ENCODE measurements at regions not wholly inside any gene's neighbourhood (a gene's known extent, or its start where the extent isn't known, plus 50 kb on each side); places are given as distances from the start of the nearest gene placed in this dataset.

GRCh38 chr21:41055266-41055665, 112.7 kb upstream of the BACE2 start:
- no peaks in the 10 kb centered on the region for H3K36me3 ChIP-seq (replicated peaks)
- no peak overlapping the region for H3K4me3 ChIP-seq (ENCODE audit: low read depth, low read length)
- DNase-seq: no peak
- no peak overlapping the region for H3K27ac ChIP-seq
- no peaks in the 10 kb centered on the region for H3K27me3 ChIP-seq (replicated peaks)
- TF ChIP-seq, protein P1, sequence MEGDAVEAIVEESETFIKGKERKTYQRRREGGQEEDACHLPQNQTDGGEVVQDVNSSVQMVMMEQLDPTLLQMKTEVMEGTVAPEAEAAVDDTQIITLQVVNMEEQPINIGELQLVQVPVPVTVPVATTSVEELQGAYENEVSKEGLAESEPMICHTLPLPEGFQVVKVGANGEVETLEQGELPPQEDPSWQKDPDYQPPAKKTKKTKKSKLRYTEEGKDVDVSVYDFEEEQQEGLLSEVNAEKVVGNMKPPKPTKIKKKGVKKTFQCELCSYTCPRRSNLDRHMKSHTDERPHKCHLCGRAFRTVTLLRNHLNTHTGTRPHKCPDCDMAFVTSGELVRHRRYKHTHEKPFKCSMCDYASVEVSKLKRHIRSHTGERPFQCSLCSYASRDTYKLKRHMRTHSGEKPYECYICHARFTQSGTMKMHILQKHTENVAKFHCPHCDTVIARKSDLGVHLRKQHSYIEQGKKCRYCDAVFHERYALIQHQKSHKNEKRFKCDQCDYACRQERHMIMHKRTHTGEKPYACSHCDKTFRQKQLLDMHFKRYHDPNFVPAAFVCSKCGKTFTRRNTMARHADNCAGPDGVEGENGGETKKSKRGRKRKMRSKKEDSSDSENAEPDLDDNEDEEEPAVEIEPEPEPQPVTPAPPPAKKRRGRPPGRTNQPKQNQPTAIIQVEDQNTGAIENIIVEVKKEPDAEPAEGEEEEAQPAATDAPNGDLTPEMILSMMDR (IDR thresholded peaks at IDR 0.05; ENCODE audit: low read depth, low read length, missing control alignments): no peak
- in situ Hi-C loops (cut with HindIII; ENCODE audit: low pct_ligation_motif_present, low sequenced_read_pairs): no loop called here

- no peak for DNase-seq
- H3K36me3 ChIP-seq (replicated peaks): no peaks in the 10 kb centered on the region
- no peak overlapping the region for H3K4me3 ChIP-seq (ENCODE audit: low read depth, low read length)
- in situ Hi-C loops (cut with HindIII; ENCODE audit: low pct_ligation_motif_present, low sequenced_read_pairs): no loop called here
- no peak overlapping the region for H3K27ac ChIP-seq
- no peaks in the 10 kb centered on the region for H3K27me3 ChIP-seq (replicated peaks)
- TF ChIP-seq, protein P1 (IDR thresholded peaks at IDR 0.05; ENCODE audit: low read depth, low read length, missing control alignments): no peak
These were observed 108.1 kb upstream of the BACE2 start for GRCh38 chr21:41059871-41060270.

GRCh38 chr21:41061701-41062100, 106.3 kb upstream of the BACE2 start:
- Histone ChIP-seq H3K36me3 (replicated peaks) (no peaks in the 10 kb centered on the region), H3K4me3 (ENCODE audit: low read depth, low read length) (no peak overlapping the region), H3K27ac (no peak overlapping the region), H3K27me3 (replicated peaks) (no peaks in the 10 kb centered on the region)
- TF ChIP-seq, protein P1 (IDR thresholded peaks at IDR 0.05; ENCODE audit: low read depth, low read length, missing control alignments): no peak
- in situ Hi-C loops (cut with HindIII; ENCODE audit: low pct_ligation_motif_present, low sequenced_read_pairs): no loop called here
- no peak for DNase-seq

DNA sequence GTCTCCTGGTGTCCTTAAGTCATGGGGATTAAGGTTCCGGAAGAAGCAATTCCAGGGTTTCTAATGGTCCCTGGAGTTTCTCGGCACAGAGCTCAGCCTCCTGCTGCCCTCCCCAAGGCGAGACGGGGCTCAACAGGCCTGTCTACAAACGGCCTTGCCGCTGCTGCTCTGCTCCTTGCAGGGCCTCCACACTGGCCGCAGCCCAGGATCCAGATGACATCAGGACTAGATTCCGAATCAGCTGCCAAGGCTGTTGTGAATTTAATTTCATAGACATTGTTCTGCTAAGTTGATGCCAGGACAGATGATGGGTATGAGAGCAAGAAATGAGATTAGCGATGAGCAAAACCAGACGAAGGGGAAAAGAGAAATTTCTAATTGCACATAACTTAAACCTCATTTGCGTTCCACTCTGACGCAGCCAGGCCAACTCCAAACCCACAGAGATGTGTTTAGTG, 103.6 kb upstream of the BACE2 start:
- in situ Hi-C loops (cut with HindIII; ENCODE audit: low pct_ligation_motif_present, low sequenced_read_pairs): no loop called here
- H3K27ac ChIP-seq: no peak overlapping the region
- TF ChIP-seq, protein P1 (IDR thresholded peaks at IDR 0.05; ENCODE audit: low read depth, low read length, missing control alignments): no peak

DNA sequence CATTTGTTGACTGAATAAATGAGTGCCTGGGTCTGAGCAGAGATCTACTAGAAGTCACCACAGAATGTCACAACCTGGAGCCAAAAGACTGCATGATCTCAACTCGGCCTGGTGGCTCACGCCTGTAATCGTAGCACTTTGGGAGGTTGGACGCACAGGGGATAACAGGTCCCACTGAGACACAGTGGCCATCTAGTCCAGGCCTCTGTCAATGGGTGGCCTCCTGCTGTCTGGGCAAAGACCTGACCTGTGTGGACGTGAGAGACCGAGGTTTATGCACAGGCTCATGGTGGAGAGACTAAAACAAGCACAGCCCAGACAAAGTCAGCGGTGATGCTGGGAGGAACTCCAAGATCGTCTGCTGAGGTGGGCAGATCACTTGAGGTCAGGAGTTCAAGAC, 103.0 kb upstream of the BACE2 start:
- H3K27ac ChIP-seq: no peak overlapping the region
- no peaks in the 10 kb centered on the region for H3K36me3 ChIP-seq (replicated peaks)
- TF ChIP-seq, protein P1 (IDR thresholded peaks at IDR 0.05; ENCODE audit: low read depth, low read length, missing control alignments): no peak
- DNase-seq: no peak
- in situ Hi-C loops (cut with HindIII; ENCODE audit: low pct_ligation_motif_present, low sequenced_read_pairs): no loop called here
- H3K27me3 ChIP-seq (replicated peaks): no peaks in the 10 kb centered on the region
- no peak overlapping the region for H3K4me3 ChIP-seq (ENCODE audit: low read depth, low read length)

More for the DNA sequence above, 103.6 kb upstream of the BACE2 start:
- Histone ChIP-seq H3K36me3 (replicated peaks) (no peaks in the 10 kb centered on the region), H3K4me3 (ENCODE audit: low read depth, low read length) (no peak overlapping the region), H3K27me3 (replicated peaks) (no peaks in the 10 kb centered on the region)
- DNase-seq: no peak

- H3K4me3 ChIP-seq (ENCODE audit: low read depth, low read length): no peak overlapping the region
- no peak for DNase-seq
- H3K27ac ChIP-seq: no peak overlapping the region
- in situ Hi-C loops (cut with HindIII; ENCODE audit: low pct_ligation_motif_present, low sequenced_read_pairs): no loop called here
- TF ChIP-seq, protein P1 (IDR thresholded peaks at IDR 0.05; ENCODE audit: low read depth, low read length, missing control alignments): no peak
- H3K27me3 ChIP-seq (replicated peaks): no peaks in the 10 kb centered on the region
- H3K36me3 ChIP-seq (replicated peaks): no peaks in the 10 kb centered on the region
These were observed 102.4 kb upstream of the BACE2 start for GRCh38 chr21:41065539-41065938.
